ENCODE measurements at regions not wholly inside any gene's neighbourhood (a gene's known extent, or its start where the extent isn't known, plus 50 kb on each side); places are given as distances from the start of the nearest gene placed in this dataset.

DNA sequence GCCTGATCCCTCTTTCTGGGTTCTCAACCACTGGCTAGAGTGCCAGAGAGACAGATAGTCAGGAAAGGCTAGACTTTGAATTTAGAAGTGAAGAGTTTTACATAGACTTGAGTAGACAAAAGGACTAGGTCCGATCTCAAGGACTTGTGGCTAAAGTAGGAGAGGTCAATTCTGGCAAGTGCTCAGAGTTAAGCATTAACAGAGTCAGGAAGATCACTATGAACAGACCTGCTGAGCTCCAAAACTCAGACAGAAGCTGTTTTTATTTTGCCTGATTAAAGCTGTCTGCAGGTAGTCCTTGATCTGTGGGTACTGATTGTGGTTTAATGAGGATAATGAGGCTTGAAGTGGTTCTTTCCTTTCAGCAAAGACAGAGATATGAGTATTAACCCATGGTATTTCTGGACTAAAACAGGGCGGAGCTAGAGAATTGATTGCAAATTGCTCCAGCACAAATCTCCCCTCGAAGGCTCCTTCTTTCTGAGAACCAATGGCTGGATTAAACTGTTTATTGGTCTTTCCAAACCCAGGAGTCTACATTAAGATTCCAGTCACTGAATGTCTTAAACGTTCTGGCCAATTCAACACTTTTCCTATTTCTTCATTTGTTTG, 423.2 kb downstream of the IPMK start:
- no peak for DNase-seq (ENCODE audit: low read depth)
- TF ChIP-seq, protein P1, sequence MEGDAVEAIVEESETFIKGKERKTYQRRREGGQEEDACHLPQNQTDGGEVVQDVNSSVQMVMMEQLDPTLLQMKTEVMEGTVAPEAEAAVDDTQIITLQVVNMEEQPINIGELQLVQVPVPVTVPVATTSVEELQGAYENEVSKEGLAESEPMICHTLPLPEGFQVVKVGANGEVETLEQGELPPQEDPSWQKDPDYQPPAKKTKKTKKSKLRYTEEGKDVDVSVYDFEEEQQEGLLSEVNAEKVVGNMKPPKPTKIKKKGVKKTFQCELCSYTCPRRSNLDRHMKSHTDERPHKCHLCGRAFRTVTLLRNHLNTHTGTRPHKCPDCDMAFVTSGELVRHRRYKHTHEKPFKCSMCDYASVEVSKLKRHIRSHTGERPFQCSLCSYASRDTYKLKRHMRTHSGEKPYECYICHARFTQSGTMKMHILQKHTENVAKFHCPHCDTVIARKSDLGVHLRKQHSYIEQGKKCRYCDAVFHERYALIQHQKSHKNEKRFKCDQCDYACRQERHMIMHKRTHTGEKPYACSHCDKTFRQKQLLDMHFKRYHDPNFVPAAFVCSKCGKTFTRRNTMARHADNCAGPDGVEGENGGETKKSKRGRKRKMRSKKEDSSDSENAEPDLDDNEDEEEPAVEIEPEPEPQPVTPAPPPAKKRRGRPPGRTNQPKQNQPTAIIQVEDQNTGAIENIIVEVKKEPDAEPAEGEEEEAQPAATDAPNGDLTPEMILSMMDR (IDR thresholded peaks at IDR 0.05; ENCODE audit: low read depth, low read length, missing control alignments), result no peak

DNA sequence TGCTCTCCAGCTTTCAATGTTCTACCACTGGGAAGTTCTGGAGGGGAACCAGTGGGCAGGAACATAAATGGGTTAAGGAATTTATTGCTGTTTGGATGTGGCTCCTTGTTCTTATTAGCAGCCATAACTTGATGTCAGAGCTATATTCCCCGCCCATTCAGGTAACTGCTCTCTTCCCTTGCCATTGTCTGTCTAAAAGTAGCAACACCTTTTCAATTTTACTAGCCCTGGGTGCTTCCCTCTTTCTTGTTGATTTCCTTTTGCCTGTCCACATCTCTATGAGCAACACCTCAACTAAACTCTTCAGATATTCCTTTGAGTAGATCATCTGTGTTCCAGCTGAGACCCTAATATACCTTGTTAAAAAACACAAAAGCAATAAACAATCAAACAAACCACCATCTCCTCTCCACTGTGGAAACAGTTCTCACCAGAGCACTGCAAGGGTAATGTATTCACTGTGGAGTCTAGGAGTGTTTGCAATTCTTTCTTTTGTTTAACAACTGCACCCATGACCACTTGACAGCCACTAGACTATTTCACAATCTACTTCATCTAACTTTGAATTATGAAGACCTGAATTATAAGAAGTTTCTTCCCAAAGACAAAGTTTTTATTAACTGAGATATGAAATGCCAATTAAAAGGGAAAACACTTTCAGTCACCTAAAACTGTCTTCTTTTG, 436.7 kb downstream of the IPMK start:
- DNase-seq (ENCODE audit: low read depth), result no peak
- no peak overlapping the region for H3K4me3 ChIP-seq (ENCODE audit: low read depth, low read length)
- TF ChIP-seq, protein P1 (IDR thresholded peaks at IDR 0.05; ENCODE audit: low read depth, low read length, missing control alignments), result no peak

More for the DNA sequence above, 423.2 kb downstream of the IPMK start:
- H3K4me3 ChIP-seq (ENCODE audit: low read depth, low read length), result no peak overlapping the region

DNA sequence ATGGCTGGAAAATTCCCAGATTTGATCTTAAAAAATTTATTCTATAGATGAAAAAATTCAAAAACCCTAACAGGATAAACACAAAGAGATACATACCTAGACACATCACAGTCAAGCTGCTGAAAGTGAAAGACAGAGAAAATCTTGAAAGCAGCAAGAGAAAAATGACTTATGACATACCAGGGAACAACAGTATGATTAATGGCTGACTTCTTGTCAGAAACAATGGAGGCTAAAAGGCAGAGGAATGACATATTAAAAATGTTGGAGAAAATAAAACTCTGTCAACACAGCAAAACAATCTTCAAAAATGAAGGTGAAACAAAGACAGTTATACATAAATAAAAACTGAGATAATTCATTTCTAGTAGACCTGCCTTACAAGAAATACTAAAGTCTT, 442.7 kb downstream of the IPMK start:
- no peak overlapping the region for H3K4me3 ChIP-seq (ENCODE audit: low read depth, low read length)
- TF ChIP-seq, protein P1 (IDR thresholded peaks at IDR 0.05; ENCODE audit: low read depth, low read length, missing control alignments), result no peak
- DNase-seq (ENCODE audit: low read depth), result no peak

DNA sequence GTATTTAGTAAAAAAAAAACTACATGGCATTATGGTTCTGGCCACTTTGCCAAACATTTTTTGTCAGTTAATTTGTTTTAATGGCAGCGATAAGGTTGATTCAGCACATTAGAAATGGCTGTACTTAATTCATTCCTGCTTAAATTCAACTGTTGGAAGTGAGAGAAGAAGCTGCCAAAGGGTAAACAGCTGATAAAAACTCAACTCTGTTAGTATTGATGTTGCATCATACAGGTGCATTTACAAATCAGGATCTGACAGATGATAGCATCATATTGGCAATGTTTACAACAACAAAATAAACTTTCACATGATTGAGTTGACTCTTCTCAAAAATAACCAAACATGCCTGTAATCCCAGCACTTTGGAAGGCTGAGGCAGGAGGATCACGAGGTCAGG, 444.3 kb downstream of the IPMK start:
- no peak for DNase-seq (ENCODE audit: low read depth)
- H3K4me3 ChIP-seq (ENCODE audit: low read depth, low read length), result no peak overlapping the region
- TF ChIP-seq, protein P1 (IDR thresholded peaks at IDR 0.05; ENCODE audit: low read depth, low read length, missing control alignments), result no peak

DNA sequence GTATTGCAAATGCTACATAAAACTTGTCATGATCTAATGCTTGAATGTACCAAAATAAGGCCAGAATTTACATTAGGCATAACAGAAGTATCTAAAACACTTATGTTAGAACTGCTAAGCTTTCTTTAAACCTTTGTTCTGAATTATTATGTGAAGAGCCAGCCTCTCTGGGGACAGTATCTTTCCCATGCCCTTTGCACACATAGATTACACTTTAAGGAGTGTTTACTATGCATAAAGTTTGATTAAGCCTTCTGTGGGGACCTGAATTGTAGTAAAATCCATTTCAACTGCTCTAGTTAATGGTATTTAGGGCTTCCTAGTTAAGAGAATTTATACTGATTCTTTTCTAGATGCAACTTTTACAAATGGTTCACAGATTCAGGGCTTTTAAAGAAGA, 444.7 kb downstream of the IPMK start:
- DNase-seq (ENCODE audit: low read depth), result no peak
- H3K4me3 ChIP-seq (ENCODE audit: low read depth, low read length), result no peak overlapping the region
- TF ChIP-seq, protein P1 (IDR thresholded peaks at IDR 0.05; ENCODE audit: low read depth, low read length, missing control alignments), result no peak

DNA sequence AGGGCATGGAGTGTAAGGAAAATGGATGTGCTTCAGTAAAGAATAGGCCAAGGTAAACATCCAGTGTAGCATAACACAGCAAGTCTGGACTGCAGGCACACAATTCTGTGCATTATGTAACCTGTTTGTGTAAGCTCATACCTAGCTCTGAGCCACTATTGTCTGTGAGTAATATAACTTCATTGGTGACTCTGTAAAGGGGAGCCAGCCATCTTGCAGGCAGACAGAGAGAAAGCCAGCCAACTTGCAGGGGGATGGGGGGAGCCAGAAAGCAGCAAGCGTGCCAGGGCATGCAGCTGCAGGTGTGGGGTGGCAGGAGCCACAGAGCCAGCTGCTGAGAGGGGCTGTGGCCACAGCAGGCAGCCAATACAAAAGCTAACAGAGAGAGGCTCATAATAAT, 449.2 kb downstream of the IPMK start:
- no peak for DNase-seq (ENCODE audit: low read depth)
- TF ChIP-seq, protein P1 (IDR thresholded peaks at IDR 0.05; ENCODE audit: low read depth, low read length, missing control alignments), result no peak
- no peak overlapping the region for H3K4me3 ChIP-seq (ENCODE audit: low read depth, low read length)

DNA sequence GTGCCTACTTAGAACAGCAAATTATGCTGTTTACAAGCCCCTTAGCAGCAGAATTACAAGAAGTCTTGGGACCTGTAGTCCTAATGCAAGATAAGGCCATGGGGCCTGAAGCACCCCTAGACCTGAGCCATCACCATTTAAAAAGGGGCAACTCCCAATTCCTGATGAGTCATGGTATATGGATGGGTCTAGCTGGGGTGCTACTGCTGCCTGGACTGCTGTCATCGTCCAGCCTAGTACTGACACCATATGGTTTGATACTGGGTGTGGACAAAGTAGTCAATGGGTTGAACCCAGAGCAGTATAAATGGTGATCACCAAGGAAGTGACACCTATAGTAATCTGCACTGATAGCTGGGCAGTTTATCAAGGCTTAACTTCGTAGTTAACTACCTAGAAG, 450.0 kb downstream of the IPMK start:
- no peak overlapping the region for H3K4me3 ChIP-seq (ENCODE audit: low read depth, low read length)
- no peak for DNase-seq (ENCODE audit: low read depth)
- TF ChIP-seq, protein P1 (IDR thresholded peaks at IDR 0.05; ENCODE audit: low read depth, low read length, missing control alignments), result no peak

All from GM12864 (cell line).